ENCODE measurements at regions not wholly inside any gene's neighbourhood (a gene's known extent, or its start where the extent isn't known, plus 50 kb on each side); places are given as distances from the start of the nearest gene placed in this dataset.

DNA sequence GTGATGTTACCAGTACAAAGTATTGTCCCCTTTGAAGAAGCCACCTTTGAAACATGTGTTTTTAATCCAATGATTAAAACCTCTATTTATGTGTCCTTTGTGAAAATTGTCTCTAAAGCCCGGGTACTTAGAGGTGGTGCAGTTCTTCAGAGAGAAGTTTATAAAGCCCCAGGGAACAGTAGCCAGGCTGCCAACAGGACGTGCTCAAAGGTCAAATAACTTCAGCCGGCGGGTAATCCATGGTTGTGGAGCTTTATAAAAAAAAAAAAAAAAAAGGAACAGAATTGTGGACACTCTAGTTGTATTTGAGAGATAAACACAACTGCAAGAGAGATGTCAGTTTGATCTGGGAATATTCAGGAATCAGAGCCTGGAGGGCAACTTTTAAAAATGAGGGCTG, 57.9 kb upstream of the CTNND2 start:
- Histone ChIP-seq H3K4me3 (ENCODE audit: low read length in 2 of 2) (no peak overlapping the region), H3K27me3 (ENCODE audit: control insufficient read depth in 2 of 2, insufficient read depth in 1 of 2, low read length in 1 of 2) (no peaks in the 10 kb centered on the region), H3K9me3 (ENCODE audit: control insufficient read depth in 2 of 2, insufficient read depth in 1 of 2, low read length in 1 of 2) (no peaks in the 10 kb centered on the region), H3K4me1 (ENCODE audit: control insufficient read depth in 2 of 2, insufficient read depth in 2 of 2, low read length in 2 of 2) (no peaks in the 10 kb centered on the region), H3K36me3 (ENCODE audit: control insufficient read depth in 2 of 2, insufficient read depth in 2 of 2, low read length in 1 of 2) (no peaks in the 10 kb centered on the region), H3K27ac (ENCODE audit: low read depth in 1 of 2, low read length in 1 of 2) (no peak overlapping the region)
- DNase-seq (ENCODE audit: low read depth in 6 of 9, low spot score in 9 of 9) = no peak
- 73% methylated on average over 4 of the region's 4 CpGs for WGBS

DNA sequence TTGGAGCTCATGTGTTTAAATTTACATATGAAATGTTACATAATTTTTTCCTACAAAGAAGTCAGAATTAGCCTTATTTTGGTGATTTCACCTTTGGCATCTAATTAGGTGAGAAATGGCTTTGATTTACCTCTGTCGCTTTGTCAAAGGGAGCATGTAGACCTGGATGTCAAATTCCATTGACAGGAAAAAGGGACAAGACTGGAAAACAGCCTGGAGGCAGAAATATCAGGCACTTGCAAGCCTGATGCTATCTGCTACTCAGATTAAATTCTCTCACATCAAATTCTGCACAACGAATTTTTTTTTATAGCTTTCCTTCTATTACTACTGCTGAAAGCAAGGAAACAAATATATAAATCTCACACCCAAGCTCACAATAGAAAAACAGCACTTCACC, 54.1 kb upstream of the CTNND2 start:
- no peak for DNase-seq (ENCODE audit: low read depth in 6 of 9, low spot score in 9 of 9)
- no peak overlapping the region for H3K27ac ChIP-seq (ENCODE audit: low read depth in 1 of 2, low read length in 1 of 2)
- H3K9me3 ChIP-seq (ENCODE audit: control insufficient read depth in 2 of 2, insufficient read depth in 1 of 2, low read length in 1 of 2) = no peaks in the 10 kb centered on the region
- H3K4me3 ChIP-seq (ENCODE audit: low read length in 2 of 2) = no peak overlapping the region
- WGBS = 64% methylated on average over 2 of the region's 2 CpGs
- H3K27me3 ChIP-seq (ENCODE audit: control insufficient read depth in 2 of 2, insufficient read depth in 1 of 2, low read length in 1 of 2) = no peaks in the 10 kb centered on the region
- no peaks in the 10 kb centered on the region for H3K36me3 ChIP-seq (ENCODE audit: control insufficient read depth in 2 of 2, insufficient read depth in 2 of 2, low read length in 1 of 2)
- no peaks in the 10 kb centered on the region for H3K4me1 ChIP-seq (ENCODE audit: control insufficient read depth in 2 of 2, insufficient read depth in 2 of 2, low read length in 2 of 2)

DNA sequence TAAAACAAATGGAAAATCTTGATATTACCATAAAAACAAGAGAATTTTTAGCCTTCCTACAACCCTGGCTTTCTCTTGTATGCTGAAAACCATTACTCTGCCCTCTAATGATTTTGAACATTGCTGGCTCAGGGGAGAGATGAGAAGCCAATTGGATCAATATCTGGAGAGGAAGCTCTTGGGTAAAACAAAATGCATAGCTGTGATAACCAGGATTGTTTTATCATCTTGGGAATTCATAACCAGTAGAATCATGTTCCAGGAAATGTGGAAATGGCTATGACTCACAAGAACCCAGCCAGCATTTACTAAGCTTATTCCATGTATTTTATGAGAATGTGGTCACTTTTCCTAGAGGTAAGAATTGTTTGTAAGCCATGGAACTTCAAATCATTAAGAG, 51.1 kb upstream of the CTNND2 start:
- no peaks in the 10 kb centered on the region for H3K27me3 ChIP-seq (ENCODE audit: control insufficient read depth in 2 of 2, insufficient read depth in 1 of 2, low read length in 1 of 2)
- no peak for DNase-seq (ENCODE audit: low read depth in 6 of 9, low spot score in 9 of 9)
- H3K4me3 ChIP-seq (ENCODE audit: low read length in 2 of 2) = no peak overlapping the region
- no peaks in the 10 kb centered on the region for H3K36me3 ChIP-seq (ENCODE audit: control insufficient read depth in 2 of 2, insufficient read depth in 2 of 2, low read length in 1 of 2)
- no peak overlapping the region for H3K27ac ChIP-seq (ENCODE audit: low read depth in 1 of 2, low read length in 1 of 2)
- H3K9me3 ChIP-seq (ENCODE audit: control insufficient read depth in 2 of 2, insufficient read depth in 1 of 2, low read length in 1 of 2) = no peaks in the 10 kb centered on the region
- H3K4me1 ChIP-seq (ENCODE audit: control insufficient read depth in 2 of 2, insufficient read depth in 2 of 2, low read length in 2 of 2) = no peaks in the 10 kb centered on the region

Measured in thymus (tissue), 11 donors.